ENCODE measurements at regions not wholly inside any gene's neighbourhood (a gene's known extent, or its start where the extent isn't known, plus 50 kb on each side); places are given as distances from the start of the nearest gene placed in this dataset.

DNA sequence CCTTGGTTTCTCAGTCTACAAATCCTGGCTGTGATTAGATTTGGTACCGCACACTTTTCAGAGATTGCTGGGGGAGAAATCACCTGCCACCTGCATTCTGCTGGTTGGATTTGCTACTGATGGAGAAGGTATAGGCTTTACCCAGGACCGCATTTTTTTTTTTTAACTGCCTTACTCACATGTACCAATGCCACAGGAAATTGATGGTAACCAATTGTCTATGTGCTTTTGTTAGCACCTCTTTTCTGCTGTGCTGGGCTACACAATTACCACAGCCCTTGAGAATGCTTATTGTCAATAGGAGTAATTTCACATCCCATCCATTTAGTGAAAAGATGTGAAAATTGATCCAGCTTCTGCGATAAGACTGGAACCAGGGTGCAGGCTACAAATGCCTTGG, 74.4 kb upstream of the TANC2 start:
- no peak overlapping the region for H3K4me3 ChIP-seq
- H3K4me1 ChIP-seq (ENCODE audit: low read depth), result no peaks in the 10 kb centered on the region
- intact Hi-C loops (cut with DNase I, micrococcal nuclease), result no loop called here
- TF ChIP-seq, protein P1, sequence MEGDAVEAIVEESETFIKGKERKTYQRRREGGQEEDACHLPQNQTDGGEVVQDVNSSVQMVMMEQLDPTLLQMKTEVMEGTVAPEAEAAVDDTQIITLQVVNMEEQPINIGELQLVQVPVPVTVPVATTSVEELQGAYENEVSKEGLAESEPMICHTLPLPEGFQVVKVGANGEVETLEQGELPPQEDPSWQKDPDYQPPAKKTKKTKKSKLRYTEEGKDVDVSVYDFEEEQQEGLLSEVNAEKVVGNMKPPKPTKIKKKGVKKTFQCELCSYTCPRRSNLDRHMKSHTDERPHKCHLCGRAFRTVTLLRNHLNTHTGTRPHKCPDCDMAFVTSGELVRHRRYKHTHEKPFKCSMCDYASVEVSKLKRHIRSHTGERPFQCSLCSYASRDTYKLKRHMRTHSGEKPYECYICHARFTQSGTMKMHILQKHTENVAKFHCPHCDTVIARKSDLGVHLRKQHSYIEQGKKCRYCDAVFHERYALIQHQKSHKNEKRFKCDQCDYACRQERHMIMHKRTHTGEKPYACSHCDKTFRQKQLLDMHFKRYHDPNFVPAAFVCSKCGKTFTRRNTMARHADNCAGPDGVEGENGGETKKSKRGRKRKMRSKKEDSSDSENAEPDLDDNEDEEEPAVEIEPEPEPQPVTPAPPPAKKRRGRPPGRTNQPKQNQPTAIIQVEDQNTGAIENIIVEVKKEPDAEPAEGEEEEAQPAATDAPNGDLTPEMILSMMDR (IDR thresholded peaks at IDR 0.05), result no peak
- H3K9me3 ChIP-seq, result no peaks in the 10 kb centered on the region
- H3K36me3 ChIP-seq (ENCODE audit: low read depth), result no peaks in the 10 kb centered on the region
- ATAC-seq (no peak), DNase-seq (no peak)

GRCh38 chr17:62888765-62889164, 77.3 kb upstream of the TANC2 start:
- TF ChIP-seq, protein P1 (IDR thresholded peaks at IDR 0.05), result no peak
- Histone ChIP-seq H3K4me1 (ENCODE audit: low read depth) (no peaks in the 10 kb centered on the region), H3K9me3 (no peaks in the 10 kb centered on the region), H3K36me3 (ENCODE audit: low read depth) (no peaks in the 10 kb centered on the region), H3K4me3 (no peak overlapping the region)
- intact Hi-C loops (cut with DNase I, micrococcal nuclease), result no loop called here
- ATAC-seq (no peak), DNase-seq (no peak)

GRCh38 chr17:62888148-62888547, 77.9 kb upstream of the TANC2 start:
- TF ChIP-seq, protein P1 (IDR thresholded peaks at IDR 0.05), result no peak
- intact Hi-C loops (cut with DNase I, micrococcal nuclease), result no loop called here
- H3K36me3 ChIP-seq (ENCODE audit: low read depth), result no peaks in the 10 kb centered on the region
- no peaks in the 10 kb centered on the region for H3K9me3 ChIP-seq
- H3K4me3 ChIP-seq, result no peak overlapping the region
- no peak for ATAC-seq
- no peak for DNase-seq
- no peaks in the 10 kb centered on the region for H3K4me1 ChIP-seq (ENCODE audit: low read depth)

DNA sequence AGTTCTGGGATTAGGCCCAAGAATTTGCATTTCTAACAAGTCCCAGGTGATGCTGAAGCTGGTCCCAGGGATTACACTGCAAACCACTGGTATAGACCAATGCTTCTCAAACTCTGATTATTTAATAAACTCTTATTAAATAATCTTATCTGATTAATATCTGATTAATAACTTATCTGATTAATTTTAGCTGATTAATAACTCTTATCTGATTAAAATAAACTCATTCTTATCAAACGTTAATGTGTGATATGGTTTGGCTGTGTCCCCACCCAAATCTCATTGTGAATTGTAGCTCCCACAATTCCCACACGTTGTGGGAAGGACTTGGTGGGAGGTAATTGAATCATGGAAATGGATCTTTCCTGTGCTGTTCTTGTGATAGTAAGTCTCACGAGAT, 78.6 kb upstream of the TANC2 start:
- TF ChIP-seq, protein P1 (IDR thresholded peaks at IDR 0.05), result no peak
- H3K4me3 ChIP-seq, result no peak overlapping the region
- ATAC-seq (no peak), DNase-seq (no peak)
- intact Hi-C loops (cut with DNase I, micrococcal nuclease), result no loop called here
- no peaks in the 10 kb centered on the region for H3K9me3 ChIP-seq
- H3K36me3 ChIP-seq (ENCODE audit: low read depth), result no peaks in the 10 kb centered on the region
- H3K4me1 ChIP-seq (ENCODE audit: low read depth), result no peaks in the 10 kb centered on the region

- Histone ChIP-seq H3K4me1 (ENCODE audit: low read depth) (no peaks in the 10 kb centered on the region), H3K4me3 (no peak overlapping the region), H3K36me3 (ENCODE audit: low read depth) (no peaks in the 10 kb centered on the region), H3K9me3 (no peaks in the 10 kb centered on the region)
- no peak for ATAC-seq
- intact Hi-C loops (cut with DNase I, micrococcal nuclease), result no loop called here
- no peak for DNase-seq
- TF ChIP-seq, protein P1 (IDR thresholded peaks at IDR 0.05), result no peak
Observed at GRCh38 chr17:62884781-62885180, 76.7 kb upstream of the MARCHF10 start.

- Histone ChIP-seq H3K4me1 (ENCODE audit: low read depth) (no peaks in the 10 kb centered on the region), H3K9me3 (no peaks in the 10 kb centered on the region), H3K36me3 (ENCODE audit: low read depth) (no peaks in the 10 kb centered on the region), H3K4me3 (no peak overlapping the region)
- TF ChIP-seq, protein P1 (IDR thresholded peaks at IDR 0.05), result no peak
- DNase-seq (no peak), ATAC-seq (no peak)
- intact Hi-C loops (cut with DNase I, micrococcal nuclease), result no loop called here
Observed at GRCh38 chr17:62882878-62883277, 74.8 kb upstream of the MARCHF10 start.

All from mucosa of descending colon (tissue), 3 donors.